ENCODE measurements at regions not wholly inside any gene's neighbourhood (a gene's known extent, or its start where the extent isn't known, plus 50 kb on each side); places are given as distances from the start of the nearest gene placed in this dataset.

DNA sequence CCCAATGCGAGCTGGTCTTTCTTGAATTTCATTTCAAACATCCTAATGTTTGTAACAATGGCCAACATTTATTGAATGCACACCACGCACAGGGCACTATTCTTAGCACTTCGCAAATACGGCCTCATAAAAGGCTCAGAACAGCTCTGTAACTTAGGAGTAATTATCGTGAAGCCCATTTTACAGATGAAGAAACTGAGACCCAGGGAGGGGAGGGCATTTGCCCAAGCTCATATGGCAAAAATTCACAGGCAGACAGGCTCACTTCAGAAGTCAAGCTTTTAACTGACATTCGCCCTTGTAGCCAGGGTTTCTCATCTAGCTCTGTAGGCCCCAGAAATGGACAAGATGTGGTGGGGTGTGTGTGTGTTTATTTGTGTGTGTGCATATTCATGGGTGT is 60.3 kb upstream of the TBX3 start:
- DNase-seq (ENCODE audit: low read depth, low spot score): no peak

DNA sequence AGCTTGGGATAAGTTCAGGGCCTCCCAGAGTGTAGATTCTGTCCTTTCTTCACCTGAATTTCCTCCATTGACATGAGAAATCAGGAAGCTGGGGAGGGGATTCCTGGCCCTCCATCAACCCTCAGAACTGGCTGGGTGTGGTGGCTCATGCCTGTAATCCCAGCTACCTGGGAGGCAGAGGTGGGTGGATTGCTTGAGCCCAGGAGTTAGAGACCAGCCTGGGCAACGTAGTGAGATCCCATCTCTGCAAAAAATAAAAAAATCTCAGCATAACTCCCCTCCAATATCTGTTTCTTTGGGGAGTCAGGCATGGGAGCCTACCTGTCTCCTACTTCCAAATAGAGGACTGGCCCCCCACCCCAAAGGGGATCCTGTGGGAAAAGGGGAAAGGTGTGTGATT is 59.8 kb upstream of the TBX3 start:
- no peak for DNase-seq (ENCODE audit: low read depth, low spot score)

DNA sequence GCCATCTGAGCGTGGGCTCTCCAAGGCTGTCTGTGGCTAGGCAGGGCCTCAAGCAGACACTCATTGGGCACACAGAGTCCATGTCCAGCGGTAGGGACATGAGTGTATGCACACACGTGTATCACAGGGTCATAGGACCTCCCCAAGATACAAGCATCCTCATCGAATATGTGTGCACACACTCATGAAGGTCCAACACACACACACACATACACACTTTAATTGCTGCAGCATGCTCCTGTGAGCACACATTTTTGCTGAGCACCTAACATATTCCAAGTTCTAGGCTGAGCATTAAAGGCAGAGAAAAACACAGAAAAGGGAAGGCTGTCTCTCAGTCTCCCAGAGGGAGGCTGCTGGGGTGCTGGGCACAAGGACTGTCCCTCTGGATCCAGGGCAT is 59.3 kb upstream of the TBX3 start:
- DNase-seq (ENCODE audit: low read depth, low spot score): no peak

DNA sequence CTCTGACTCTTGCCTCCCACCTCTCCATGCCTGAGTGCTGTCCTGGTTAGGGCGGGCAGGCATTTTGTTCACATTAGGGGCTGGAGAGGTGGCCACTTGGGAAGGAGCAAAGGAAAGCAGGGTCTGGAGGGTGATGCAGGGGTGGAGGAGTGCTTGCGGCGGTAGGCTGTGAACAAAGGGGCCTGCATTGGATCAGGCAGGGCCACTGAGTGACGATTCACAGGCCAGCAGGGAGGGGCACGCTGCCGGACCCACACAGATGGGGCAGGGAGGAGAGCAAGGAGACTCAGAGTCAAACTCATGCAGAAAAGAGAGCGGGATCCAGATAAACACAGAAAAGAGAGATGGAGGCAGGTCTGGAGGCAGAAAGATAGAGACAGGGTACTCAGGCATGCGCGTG is 58.4 kb upstream of the TBX3 start:
- DNase-seq (ENCODE audit: low read depth, low spot score): no peak

DNA sequence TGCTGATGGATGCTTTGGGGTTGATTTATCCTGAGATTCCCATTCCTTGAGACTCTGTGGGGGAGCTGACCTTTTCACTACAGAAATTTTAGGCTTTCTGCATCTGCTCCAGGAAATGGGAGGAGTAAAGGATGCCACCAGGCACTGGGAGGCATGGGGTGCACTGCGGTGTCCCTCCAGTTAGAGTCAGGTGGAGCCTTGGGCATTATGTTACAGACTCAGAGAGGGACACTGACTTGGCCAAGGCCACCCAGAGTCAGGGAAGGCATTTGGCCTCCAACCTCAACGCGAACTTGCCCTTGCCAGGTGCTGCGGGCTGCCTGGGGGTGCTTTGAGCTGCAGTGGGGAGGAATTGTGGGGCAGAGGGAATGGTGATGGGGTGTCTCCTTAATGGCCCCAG is 58.0 kb upstream of the TBX3 start:
- no peak for DNase-seq (ENCODE audit: low read depth, low spot score)

DNA sequence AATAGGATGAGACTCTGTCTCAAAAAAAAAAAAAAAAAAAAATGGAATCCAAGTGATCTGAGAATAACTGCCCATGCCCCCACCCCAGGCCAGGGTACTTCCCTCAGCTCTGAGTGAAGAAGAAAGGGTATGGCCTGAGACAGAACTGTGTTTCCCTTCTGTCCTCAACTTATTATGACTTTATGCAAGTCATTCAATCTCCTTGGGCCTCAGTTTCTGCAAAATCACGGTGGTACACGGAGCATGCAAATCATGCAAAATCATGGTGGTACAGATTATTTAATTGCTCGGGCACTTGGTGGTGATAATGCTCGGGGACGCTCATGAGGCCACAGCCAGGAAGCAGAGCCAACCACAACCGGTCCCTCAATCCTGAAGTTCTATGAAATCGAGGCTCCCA is 56.5 kb upstream of the TBX3 start:
- no peak for DNase-seq (ENCODE audit: low read depth, low spot score)

DNA sequence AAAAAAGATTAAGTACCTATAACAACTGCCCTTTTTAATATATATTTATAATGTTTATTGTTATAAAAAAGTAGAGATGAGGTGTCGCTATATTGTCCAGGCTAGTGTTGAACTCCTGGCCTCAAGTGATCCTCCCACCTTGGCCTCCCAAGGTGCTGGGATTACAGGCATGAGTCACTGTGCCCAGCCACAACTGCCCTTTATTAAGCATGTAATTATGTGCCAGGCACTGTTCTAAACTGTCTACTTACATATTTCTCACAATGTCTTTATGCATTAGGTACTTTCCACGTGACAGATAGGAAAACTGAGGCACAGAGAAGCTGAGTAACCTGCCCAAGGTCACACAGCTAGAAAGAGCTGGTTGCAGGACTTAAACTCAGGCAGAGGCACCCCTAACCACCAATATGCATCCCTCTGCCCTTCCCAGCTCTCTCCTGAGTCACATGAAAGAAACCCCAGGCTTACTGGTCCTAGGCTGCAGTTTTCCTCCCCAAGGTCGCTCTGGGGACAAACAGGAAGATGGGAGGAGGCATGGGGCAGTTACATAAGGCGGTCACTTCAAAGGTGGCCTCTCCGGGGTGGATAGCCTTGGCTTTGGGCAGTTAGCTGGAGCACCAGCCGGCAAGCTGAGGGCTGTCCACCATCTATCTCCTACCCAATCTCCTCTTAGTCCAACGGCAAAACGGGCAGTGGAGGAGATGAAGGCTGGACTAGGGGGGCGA is 54.6 kb upstream of the TBX3 start:
- DNase-seq (ENCODE audit: low read depth, low spot score): no peak

DNA sequence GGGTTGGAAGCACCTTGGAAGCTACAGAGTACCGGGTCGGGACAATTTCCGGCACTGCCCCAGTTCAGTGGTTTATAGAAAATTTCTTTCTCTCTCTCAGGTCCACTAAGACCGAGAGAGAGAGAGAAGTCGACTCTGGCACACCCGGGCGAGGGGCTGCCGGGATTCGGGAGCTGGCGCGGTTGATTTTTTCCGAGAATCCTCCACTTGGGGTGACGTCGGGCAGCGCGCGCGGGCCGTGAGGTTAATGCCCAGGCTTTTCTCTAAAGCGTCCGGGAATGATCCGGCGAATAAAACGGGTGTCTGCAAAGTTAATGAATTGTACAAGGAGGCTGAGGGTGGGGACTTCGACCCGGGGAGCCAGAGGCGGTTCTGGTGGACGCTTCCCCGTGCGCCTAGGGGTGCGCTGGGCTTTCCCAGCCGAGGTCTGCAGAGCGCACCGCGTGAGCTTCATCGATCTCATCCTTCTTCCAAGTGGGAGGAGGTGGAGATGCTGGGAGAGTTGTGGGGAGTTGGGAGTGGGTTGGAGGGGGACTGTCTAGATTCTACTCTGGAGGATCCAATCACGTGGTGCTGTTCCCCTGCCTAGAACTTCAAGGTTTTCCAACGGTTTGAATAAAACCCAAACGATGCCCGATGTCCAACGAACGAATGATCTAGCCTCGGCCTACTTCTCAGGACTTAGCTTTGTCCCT is 51.9 kb upstream of the TBX3 start:
- DNase-seq (ENCODE audit: low read depth, low spot score): no peak

DNA sequence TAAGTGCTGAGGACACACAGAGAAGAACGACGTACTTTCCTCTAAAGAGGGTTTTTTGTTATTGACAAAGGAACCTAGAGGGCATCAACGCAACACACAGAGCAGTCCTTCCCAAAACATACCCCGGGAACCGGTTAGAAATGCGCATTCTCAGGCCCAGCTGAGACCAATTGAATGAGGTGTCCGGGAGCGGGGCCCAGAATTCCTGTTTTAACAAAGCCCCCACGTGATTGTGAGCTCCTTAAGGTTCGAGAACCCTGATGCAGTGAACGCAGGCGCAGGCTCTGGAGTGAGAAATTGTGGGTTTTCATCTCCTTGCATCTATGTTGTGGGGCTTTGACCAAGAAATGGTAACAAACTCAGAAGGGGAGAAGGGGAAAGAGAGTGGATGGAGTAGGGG is 51.0 kb upstream of the TBX3 start:
- DNase-seq (ENCODE audit: low read depth, low spot score): no peak

DNA sequence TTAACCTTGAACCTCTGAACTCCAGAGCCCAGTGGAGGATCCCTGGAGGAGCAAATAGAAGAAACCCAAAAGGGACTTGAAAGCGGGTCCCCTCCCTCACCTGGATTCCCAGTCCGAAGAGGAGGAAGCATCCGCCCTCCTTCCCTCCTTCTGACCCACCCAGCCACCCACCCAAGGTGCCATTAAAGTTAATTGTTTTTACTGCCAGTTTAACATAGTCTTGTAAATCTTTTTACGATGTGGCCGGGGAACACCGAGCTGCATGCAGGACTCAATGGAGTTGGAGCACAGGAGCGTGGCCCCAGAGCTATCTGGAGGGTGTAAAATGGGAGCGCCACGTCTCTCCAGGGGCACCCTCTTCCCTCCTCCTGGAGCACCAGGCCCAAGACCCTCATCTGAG is 49.9 kb upstream of the TBX3 start:
- DNase-seq (ENCODE audit: low read depth, low spot score): no peak

Measured in smooth muscle cell of the brain vasculature (primary cell).